ENCODE measurements at regions not wholly inside any gene's neighbourhood (a gene's known extent, or its start where the extent isn't known, plus 50 kb on each side); places are given as distances from the start of the nearest gene placed in this dataset.

DNA sequence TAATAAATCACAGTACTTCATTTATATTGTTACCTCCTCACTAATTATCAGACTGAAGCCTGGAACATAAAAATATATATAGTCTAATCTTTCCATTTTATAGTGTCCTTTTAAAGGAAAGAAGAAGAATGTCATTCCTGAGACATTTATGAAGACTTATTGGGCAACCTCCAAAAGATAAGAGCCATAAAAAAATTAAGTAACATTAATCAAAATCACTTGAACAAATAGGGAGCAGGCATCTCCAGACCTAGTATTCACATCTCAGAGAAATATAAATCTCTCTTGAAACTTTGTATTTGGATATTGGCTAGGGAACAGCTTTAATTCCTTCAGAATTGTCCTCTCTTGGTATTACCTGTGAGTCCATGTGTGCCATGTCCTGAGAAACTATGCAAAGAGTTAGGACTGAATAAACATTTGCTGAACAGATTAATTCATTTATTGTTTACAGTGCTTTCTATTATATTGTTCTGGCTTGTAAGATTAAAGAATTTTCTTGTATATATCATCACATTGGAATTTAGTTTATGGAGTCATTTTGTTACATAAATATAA lies 530.5 kb upstream of the LRRC4C start:
- no peak for DNase-seq (ENCODE audit: low spot score)
- TF ChIP-seq, protein P1, sequence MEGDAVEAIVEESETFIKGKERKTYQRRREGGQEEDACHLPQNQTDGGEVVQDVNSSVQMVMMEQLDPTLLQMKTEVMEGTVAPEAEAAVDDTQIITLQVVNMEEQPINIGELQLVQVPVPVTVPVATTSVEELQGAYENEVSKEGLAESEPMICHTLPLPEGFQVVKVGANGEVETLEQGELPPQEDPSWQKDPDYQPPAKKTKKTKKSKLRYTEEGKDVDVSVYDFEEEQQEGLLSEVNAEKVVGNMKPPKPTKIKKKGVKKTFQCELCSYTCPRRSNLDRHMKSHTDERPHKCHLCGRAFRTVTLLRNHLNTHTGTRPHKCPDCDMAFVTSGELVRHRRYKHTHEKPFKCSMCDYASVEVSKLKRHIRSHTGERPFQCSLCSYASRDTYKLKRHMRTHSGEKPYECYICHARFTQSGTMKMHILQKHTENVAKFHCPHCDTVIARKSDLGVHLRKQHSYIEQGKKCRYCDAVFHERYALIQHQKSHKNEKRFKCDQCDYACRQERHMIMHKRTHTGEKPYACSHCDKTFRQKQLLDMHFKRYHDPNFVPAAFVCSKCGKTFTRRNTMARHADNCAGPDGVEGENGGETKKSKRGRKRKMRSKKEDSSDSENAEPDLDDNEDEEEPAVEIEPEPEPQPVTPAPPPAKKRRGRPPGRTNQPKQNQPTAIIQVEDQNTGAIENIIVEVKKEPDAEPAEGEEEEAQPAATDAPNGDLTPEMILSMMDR (IDR thresholded peaks at IDR 0.05; ENCODE audit: extremely low read depth, insufficient read depth, missing control alignments) = no peak
- in situ Hi-C loops (cut with MboI; ENCODE audit: low pct_unique_long_range_greater_than_20kb, low sequenced_read_pairs, unreplicated experiment) = no loop called here

DNA sequence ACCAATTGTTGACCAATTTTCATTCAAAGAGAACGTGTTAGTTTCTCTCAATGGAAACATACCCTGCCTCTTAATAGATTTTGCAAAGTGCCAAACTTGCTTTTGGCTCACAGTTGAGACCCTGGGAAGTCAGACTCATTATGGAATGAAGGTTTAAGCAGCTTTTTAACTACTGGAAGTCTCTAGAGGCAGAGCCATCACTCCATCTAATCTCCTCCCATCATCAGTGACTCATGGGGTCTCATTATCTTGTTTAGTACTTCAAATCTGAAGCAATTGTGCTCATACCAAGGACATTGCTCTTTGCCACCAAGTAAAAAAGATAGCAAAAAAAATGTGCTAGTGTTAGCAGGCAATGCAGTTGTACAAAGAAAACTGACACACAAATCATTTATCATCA lies 537.1 kb upstream of the LRRC4C start:
- TF ChIP-seq, protein P1 (IDR thresholded peaks at IDR 0.05; ENCODE audit: extremely low read depth, insufficient read depth, missing control alignments) = no peak
- DNase-seq (ENCODE audit: low spot score) = no peak
- in situ Hi-C loops (cut with MboI; ENCODE audit: low pct_unique_long_range_greater_than_20kb, low sequenced_read_pairs, unreplicated experiment) = no loop called here

DNA sequence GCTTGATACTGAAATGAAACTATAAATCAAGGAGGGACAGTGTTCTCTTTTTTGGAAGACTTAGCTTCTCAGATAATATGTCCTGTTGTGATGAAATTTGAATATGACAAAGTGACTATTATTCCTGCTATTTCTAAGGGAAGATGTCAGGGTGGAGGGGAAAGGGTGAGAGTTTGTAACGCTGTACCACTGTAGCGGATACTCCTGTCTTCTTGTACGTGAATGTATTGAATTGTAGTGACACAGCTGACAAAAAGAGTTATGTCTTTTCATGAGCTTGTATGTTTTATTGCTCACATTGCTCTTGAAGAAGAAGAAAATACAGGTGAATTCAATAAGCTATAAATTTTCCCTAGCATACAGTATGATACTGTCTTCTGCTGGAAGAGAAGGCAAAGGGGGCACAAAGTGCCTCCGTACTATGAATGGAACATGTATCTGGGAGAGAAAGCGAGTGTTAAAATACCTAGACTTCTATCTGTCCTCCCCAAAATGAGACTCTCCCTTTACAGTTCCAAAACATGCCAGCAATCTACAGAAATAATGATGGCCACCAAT lies 538.5 kb upstream of the LRRC4C start:
- DNase-seq (ENCODE audit: low spot score) = no peak
- in situ Hi-C loops (cut with MboI; ENCODE audit: low pct_unique_long_range_greater_than_20kb, low sequenced_read_pairs, unreplicated experiment) = no loop called here
- TF ChIP-seq, protein P1 (IDR thresholded peaks at IDR 0.05; ENCODE audit: extremely low read depth, insufficient read depth, missing control alignments) = no peak

DNA sequence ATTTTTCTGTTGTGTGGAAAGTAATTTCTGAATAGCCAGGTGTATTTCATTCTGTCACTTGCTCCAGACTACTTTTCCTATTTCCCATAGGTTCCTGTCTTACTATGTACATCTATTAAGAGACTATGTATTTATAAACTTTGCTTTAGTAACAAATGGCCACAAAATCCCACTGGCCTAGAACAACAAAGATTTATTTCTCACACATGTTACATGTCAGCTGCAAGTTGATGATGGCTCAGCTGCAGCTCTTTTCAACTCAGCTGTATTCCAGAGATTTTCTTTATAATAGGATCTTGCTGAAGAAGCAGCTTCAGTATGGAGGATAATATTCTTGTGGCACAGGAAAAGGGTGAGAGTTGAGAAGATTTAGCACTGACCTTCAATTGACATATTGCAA lies 539.6 kb upstream of the LRRC4C start:
- in situ Hi-C loops (cut with MboI; ENCODE audit: low pct_unique_long_range_greater_than_20kb, low sequenced_read_pairs, unreplicated experiment) = no loop called here
- no peak for DNase-seq (ENCODE audit: low spot score)
- TF ChIP-seq, protein P1 (IDR thresholded peaks at IDR 0.05; ENCODE audit: extremely low read depth, insufficient read depth, missing control alignments) = no peak

DNA sequence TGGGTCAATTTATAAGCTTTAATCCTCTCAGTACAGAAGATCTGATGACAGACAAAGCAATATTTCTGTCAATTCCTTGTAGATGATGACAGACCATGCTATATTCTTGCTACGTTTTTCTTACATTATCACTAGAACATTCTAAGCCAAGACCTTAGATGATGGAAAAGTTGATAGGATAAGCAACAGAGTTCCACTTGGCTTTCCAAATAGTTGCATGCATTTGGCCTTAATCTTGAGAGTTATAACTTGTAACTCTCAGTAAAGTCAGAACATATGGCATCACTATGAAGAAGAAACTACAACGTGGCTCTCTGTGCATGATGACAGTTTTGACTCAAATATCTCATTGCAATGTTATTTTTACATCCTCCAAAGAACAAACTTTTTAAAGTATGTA lies 544.3 kb upstream of the LRRC4C start:
- no peak for DNase-seq (ENCODE audit: low spot score)
- TF ChIP-seq, protein P1 (IDR thresholded peaks at IDR 0.05; ENCODE audit: extremely low read depth, insufficient read depth, missing control alignments) = no peak
- in situ Hi-C loops (cut with MboI; ENCODE audit: low pct_unique_long_range_greater_than_20kb, low sequenced_read_pairs, unreplicated experiment) = no loop called here

DNA sequence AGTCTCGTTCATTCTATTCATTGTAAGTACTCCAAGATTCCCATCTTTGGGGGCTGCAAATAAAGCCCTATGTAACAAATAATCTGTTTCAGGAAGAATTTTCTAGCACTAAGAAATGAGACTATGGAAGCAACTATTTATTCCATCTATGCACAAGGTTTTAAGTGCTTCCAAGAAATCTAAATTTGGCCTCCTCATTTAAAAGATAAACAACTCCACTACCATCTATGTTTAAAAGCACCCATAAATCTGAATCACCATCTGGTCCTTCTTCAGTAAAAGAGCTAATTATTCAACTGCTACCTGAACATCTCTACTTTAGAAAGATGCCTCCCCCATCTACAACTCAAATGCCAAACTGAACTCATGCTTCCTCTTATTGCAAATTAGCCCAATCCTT lies 547.3 kb upstream of the LRRC4C start:
- in situ Hi-C loops (cut with MboI; ENCODE audit: low pct_unique_long_range_greater_than_20kb, low sequenced_read_pairs, unreplicated experiment) = no loop called here
- TF ChIP-seq, protein P1 (IDR thresholded peaks at IDR 0.05; ENCODE audit: extremely low read depth, insufficient read depth, missing control alignments) = no peak
- DNase-seq (ENCODE audit: low spot score) = no peak
